ENCODE measurements at regions not wholly inside any gene's neighbourhood (a gene's known extent, or its start where the extent isn't known, plus 50 kb on each side); places are given as distances from the start of the nearest gene placed in this dataset.

DNA sequence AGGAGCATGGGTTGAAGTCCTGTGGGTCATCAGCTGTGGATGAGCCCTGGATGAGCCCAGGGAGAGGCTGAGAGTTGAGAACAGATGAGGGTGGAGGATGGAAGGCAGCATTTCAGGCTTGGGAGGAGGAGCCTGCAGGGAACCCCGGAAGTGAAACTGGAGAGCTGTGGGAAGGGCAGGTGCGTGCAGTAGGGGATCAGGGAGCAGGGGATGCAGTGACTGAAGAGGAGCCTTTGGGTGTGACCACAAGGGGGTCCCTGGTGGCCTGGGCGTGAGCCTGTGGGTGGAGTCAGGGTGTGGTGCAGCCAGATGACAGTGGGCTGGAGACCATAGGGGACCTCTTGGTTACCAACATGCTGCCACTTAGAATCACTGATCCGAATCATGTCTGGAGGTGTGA lies 115.5 kb downstream of the PAPOLA start:
- DNase-seq (ENCODE audit: low read depth) = no peak
- TF ChIP-seq CTCF (conservative IDR thresholded peaks at IDR 0.05; ENCODE audit: control insufficient read depth, insufficient read depth, low read depth, low read length) = no peak
- no peak overlapping the region for H3K4me3 ChIP-seq (ENCODE audit: control insufficient read depth, low read depth, low read length)

DNA sequence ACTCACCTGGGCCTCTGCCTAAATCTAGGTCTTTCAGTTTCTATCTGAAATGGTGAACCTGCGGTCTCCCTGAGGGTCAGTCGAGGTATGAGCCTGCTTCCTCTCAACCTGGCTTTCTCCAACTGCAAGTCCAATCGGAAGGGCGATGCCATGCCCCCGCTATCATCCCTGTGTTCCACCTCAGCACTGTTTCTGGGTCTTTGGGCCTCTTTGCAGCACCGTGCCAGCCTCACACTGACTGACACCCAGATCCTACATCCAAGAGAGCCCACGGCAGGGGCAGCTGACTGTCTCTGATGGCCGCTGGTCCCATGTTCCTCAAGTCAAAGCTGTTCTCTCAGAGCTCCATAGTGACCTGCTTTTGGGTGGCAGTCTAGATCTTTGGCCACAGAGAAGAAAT lies 120.7 kb downstream of the PAPOLA start:
- DNase-seq (ENCODE audit: low read depth) = no peak
- no peak for TF ChIP-seq CTCF (conservative IDR thresholded peaks at IDR 0.05; ENCODE audit: control insufficient read depth, insufficient read depth, low read depth, low read length)

GRCh38 chr14:96623676-96624484 lies 121.7 kb downstream of the PAPOLA start:
- no peak for DNase-seq (ENCODE audit: low read depth)
- no peak overlapping the region for H3K4me3 ChIP-seq (ENCODE audit: control insufficient read depth, low read depth, low read length)
- TF ChIP-seq CTCF (conservative IDR thresholded peaks at IDR 0.05; ENCODE audit: control insufficient read depth, insufficient read depth, low read depth, low read length) = no peak

More for the DNA sequence above, 120.7 kb downstream of the PAPOLA start:
- H3K4me3 ChIP-seq (ENCODE audit: control insufficient read depth, low read depth, low read length) = no peak overlapping the region

DNA sequence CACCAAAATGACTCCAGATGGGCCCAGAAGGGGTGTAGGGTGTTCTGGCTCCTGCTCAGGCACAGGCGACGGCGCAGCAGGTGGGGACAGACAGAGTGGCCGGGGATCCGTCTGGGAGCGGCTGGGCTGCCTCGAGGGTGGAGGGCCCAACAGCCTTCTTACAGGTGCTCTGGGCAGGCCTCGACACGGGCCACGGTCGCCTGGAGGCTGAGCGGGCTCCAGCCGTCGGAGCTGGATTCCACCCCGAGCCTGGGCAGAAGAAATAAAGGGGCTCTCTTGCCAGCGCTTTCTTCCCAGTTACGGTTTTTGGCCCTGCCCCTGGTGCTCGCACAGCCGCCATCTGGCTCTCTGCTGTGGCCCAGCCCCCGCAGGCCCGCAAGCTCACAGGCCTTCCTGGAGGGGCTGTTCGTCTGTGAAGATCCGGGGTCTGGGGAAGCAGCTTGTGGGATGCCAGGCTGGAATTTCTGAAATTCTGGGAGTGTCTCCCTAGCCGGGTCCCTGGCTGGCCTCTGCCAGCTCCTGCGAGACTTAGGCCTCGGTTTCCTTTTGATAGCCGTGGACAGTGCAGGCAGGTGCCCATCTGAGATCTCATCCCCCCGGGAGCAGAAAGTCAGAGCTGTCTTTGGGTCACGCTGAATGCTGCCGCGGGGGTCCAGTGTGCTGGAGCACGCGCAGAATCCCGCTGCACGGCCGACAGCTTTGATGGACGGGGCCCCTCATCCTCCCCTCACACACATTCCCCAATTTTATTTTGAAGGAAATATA lies 122.7 kb downstream of the PAPOLA start:
- DNase-seq (ENCODE audit: low read depth) = no peak
- TF ChIP-seq CTCF (conservative IDR thresholded peaks at IDR 0.05; ENCODE audit: control insufficient read depth, insufficient read depth, low read depth, low read length) = no peak
- H3K4me3 ChIP-seq (ENCODE audit: control insufficient read depth, low read depth, low read length) = no peak overlapping the region

DNA sequence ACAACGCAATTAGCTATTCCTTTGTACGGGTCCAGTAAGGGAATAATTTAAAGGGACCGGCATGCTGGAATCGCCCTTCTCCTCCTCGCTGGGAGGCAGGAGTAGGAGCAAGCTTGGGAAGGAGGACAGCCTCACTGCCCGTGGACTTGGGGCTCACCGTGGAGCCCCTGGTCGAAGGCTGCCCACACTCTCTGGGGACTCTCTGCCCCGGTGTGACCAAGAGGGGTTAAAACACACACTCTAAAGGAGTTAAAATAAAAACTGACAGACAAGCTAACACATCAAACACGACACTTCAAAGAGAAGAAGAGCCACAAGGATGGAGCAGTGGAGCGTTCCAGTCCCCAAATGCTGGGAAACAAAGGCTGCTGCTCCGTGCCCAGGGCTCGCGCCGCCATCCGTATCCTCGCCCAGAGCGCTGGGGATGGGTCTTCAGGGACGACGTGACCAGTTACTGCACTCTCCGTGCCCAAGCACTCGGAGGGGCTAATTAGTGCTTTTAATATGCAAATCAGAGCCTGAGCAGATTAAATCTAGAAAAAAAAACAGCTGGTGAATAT lies 123.3 kb downstream of the PAPOLA start:
- no peak for DNase-seq (ENCODE audit: low read depth)
- H3K4me3 ChIP-seq (ENCODE audit: control insufficient read depth, low read depth, low read length) = no peak overlapping the region
- TF ChIP-seq CTCF (conservative IDR thresholded peaks at IDR 0.05; ENCODE audit: control insufficient read depth, insufficient read depth, low read depth, low read length) = no peak

GRCh38 chr14:96626121-96626768 lies 124.1 kb downstream of the PAPOLA start:
- no peak overlapping the region for H3K4me3 ChIP-seq (ENCODE audit: control insufficient read depth, low read depth, low read length)
- no peak for TF ChIP-seq CTCF (conservative IDR thresholded peaks at IDR 0.05; ENCODE audit: control insufficient read depth, insufficient read depth, low read depth, low read length)
- no peak for DNase-seq (ENCODE audit: low read depth)
